IMR-90 (cell line): ENCODE measurements at regions not wholly inside any gene's neighbourhood (a gene's known extent, or its start where the extent isn't known, plus 50 kb on each side); places are given as distances from the start of the nearest gene placed in this dataset.

ENCODE experiments used
- ATAC-seq: fragments of 200-7000 bp; cut with Tn5 transposase; 2 replicates; pipeline ENCODE4 v1.9.1; 2020; ENCODE audit warnings: low read depth, mild to moderate bottlenecking, moderate library complexity
- BruUV-seq: library from RNA; stranded (reverse); fragments of 400-500 nt; replicated peaks from 2 replicates; lab custom pipeline; 2021; lab: Mats Ljungman, UMichigan
- CTCF ChIA-PET: fragments of 300-600 bp; formaldehyde crosslinking; extraction: SDS; loops from one replicate; lab custom pipeline; 2021; ENCODE audit warnings: antibody characterized with exemption; lab: Yijun Ruan, JAX
- POLR2A ChIA-PET: fragments of 300-600 bp; sonication (Branson Sonifier 250); formaldehyde crosslinking; loops from one replicate; lab custom pipeline; 2022; ENCODE audit warnings: antibody characterized with exemption; ENCODE audit not compliant: unreplicated experiment; lab: Charles Lee
- DNase-seq: peaks from one replicate; pipeline ENCODE4 v3.0.0; 2013
- H2AFZ ChIP-seq: replicated peaks from 2 replicates; pipeline ENCODE3; 2013; ENCODE audit warnings: low read length, mild to moderate bottlenecking; ENCODE audit not compliant: poor library complexity
- H2AK5ac ChIP-seq: 2 replicates; pipeline ENCODE4 v1.6.1; 2013; ENCODE audit warnings: low read depth, low read length, inconsistent platforms
- H2AK9ac ChIP-seq: replicated peaks from 2 replicates; pipeline ENCODE3; 2013; ENCODE audit warnings: mild to moderate bottlenecking, low read depth, low read length, moderate library complexity; ENCODE audit not compliant: poor library complexity
- H2BK120ac ChIP-seq: 2 replicates; pipeline ENCODE4 v1.6.1; 2013; ENCODE audit warnings: low read depth, low read length, inconsistent platforms
- H2BK15ac ChIP-seq: 3 replicates; pipeline ENCODE4 v1.6.1; 2013; ENCODE audit warnings: low read depth, low read length, inconsistent platforms
- H2BK20ac ChIP-seq: 2 replicates; pipeline ENCODE4 v1.6.1; 2013; ENCODE audit warnings: low read depth, mild to moderate bottlenecking, inconsistent platforms, low read length, moderate library complexity
- H2BK5ac ChIP-seq: 2 replicates; pipeline ENCODE4 v1.6.1; 2013; ENCODE audit warnings: mild to moderate bottlenecking, low read depth, low read length, inconsistent platforms; ENCODE audit not compliant: poor library complexity, severe bottlenecking
- H3K14ac ChIP-seq: replicated peaks from 2 replicates; pipeline ENCODE4 v1.6.1; 2013; ENCODE audit warnings: low read depth, low read length, inconsistent platforms
- H3K18ac ChIP-seq: 2 replicates; pipeline ENCODE4 v1.6.1; 2013; ENCODE audit warnings: low read depth, low read length, control low read depth
- H3K23ac ChIP-seq: 2 replicates; pipeline ENCODE4 v1.6.1; 2013; ENCODE audit warnings: low read depth, low read length, inconsistent platforms
- H3K27ac ChIP-seq: 2 replicates; pipeline ENCODE4 v1.5.1; 2013; ENCODE audit warnings: mild to moderate bottlenecking, control low read depth, low read length; ENCODE audit not compliant: insufficient read depth
- H3K27me3 ChIP-seq: 2 replicates; pipeline ENCODE4 v1.6.1; 2013; ENCODE audit warnings: low read length; ENCODE audit not compliant: control insufficient read depth, insufficient read depth
- H3K36me3 ChIP-seq: 2 replicates; pipeline ENCODE4 v1.6.1; 2013; ENCODE audit warnings: low read length, mixed read lengths; ENCODE audit not compliant: control insufficient read depth, insufficient read depth
- H3K4ac ChIP-seq: 2 replicates; pipeline ENCODE4 v1.6.1; 2013; ENCODE audit warnings: low read depth, low read length, inconsistent platforms
- H3K4me1 ChIP-seq: 2 replicates; pipeline ENCODE4 v1.6.1; 2013; ENCODE audit warnings: low read length, mixed read lengths; ENCODE audit not compliant: control insufficient read depth, insufficient read depth
- H3K4me2 ChIP-seq: 2 replicates; pipeline ENCODE4 v1.6.1; 2013; ENCODE audit warnings: low read depth, mild to moderate bottlenecking, control low read depth, low read length, moderate library complexity
- H3K4me3 ChIP-seq: 2 replicates; pipeline ENCODE4 v1.5.1; 2013; ENCODE audit warnings: low read depth, mild to moderate bottlenecking, control low read depth, low read length, moderate library complexity; ENCODE audit not compliant: insufficient read depth
- H3K56ac ChIP-seq: 2 replicates; pipeline ENCODE4 v1.6.1; 2013; ENCODE audit warnings: low read length, inconsistent platforms; ENCODE audit not compliant: insufficient read depth; ENCODE audit errors: extremely low read depth
- H3K79me1 ChIP-seq, 2 experiments: 2 replicates each; pipeline ENCODE4 v1.6.1; 2013; ENCODE audit warnings: low read length in 2 of 2, inconsistent platforms in 1 of 2, low read depth in 1 of 2
- H3K9ac ChIP-seq: 2 replicates; pipeline ENCODE4 v1.6.1; 2013; ENCODE audit warnings: low read depth, low read length, control low read depth
- H3K9me1 ChIP-seq: 2 replicates; pipeline ENCODE4 v1.6.1; 2013; ENCODE audit warnings: low read length, inconsistent platforms; ENCODE audit not compliant: insufficient read depth
- H3K9me3 ChIP-seq: 2 replicates; pipeline ENCODE4 v1.6.1; 2013; ENCODE audit warnings: low read length; ENCODE audit not compliant: control insufficient read depth, insufficient read depth
- H4K20me1 ChIP-seq: 2 replicates; pipeline ENCODE4 v1.6.1; 2013; ENCODE audit warnings: low read length, inconsistent platforms; ENCODE audit not compliant: insufficient read depth
- H4K5ac ChIP-seq: 2 replicates; pipeline ENCODE4 v1.6.1; 2013; ENCODE audit warnings: mild to moderate bottlenecking, low read depth, low read length, control low read depth
- H4K8ac ChIP-seq, 2 experiments: 2 replicates each; pipeline ENCODE4 v1.6.1; 2013; ENCODE audit warnings: low read depth in 2 of 2, low read length in 2 of 2, control low read depth in 1 of 2, inconsistent platforms in 1 of 2
- H4K91ac ChIP-seq: 2 replicates; pipeline ENCODE4 v1.6.1; 2013; ENCODE audit warnings: low read depth, low read length, inconsistent platforms; ENCODE audit not compliant: insufficient read depth
- BHLHE40 ChIP-seq: fragments of 150-350 bp; IDR thresholded peaks from 2 replicates; pipeline ENCODE4 v1.6.1; 2016; ENCODE audit warnings: mild to moderate bottlenecking, low read depth, low read length
- CEBPB ChIP-seq: IDR thresholded peaks from 2 replicates; pipeline ENCODE4 v1.6.1; 2012; ENCODE audit warnings: low read depth, low read length, improper control_type of control experiment
- CHD1 ChIP-seq: IDR thresholded peaks from 2 replicates; pipeline ENCODE4 v1.6.1; 2012; ENCODE audit warnings: low read depth, low read length, improper control_type of control experiment
- FOS ChIP-seq: fragments of 150-350 bp; IDR thresholded peaks from 2 replicates; pipeline ENCODE4 v1.6.1; 2016; ENCODE audit warnings: low read depth, low read length
- MAFK ChIP-seq: IDR thresholded peaks from 2 replicates; pipeline ENCODE4 v1.6.1; 2012; ENCODE audit warnings: low read depth, low read length, improper control_type of control experiment
- MAZ ChIP-seq: IDR thresholded peaks from 2 replicates; pipeline ENCODE4 v1.6.1; 2012; ENCODE audit warnings: low read depth, mild to moderate bottlenecking, low read length, improper control_type of control experiment, moderate library complexity, borderline replicate concordance
- MXI1 ChIP-seq: IDR thresholded peaks from 2 replicates; pipeline ENCODE4 v1.6.1; 2012; ENCODE audit warnings: low read depth, mild to moderate bottlenecking, low read length, moderate library complexity, borderline replicate concordance
- NFE2L2 ChIP-seq: fragments of 150-350 bp; IDR thresholded peaks from 2 replicates; pipeline ENCODE4 v1.6.1; 2016; ENCODE audit warnings: low read depth, mild to moderate bottlenecking, low read length
- POLR2A ChIP-seq: IDR thresholded peaks from 2 replicates; pipeline ENCODE4 v1.6.1; 2012; ENCODE audit warnings: mild to moderate bottlenecking, low read depth, low read length
- RAD21 ChIP-seq: IDR thresholded peaks from 2 replicates; pipeline ENCODE4 v1.6.1; 2012; ENCODE audit warnings: low read length, improper control_type of control experiment
- RCOR1 ChIP-seq: IDR thresholded peaks from 2 replicates; pipeline ENCODE4 v1.6.1; 2012; ENCODE audit warnings: mild to moderate bottlenecking, low read length, improper control_type of control experiment; ENCODE audit not compliant: insufficient replicate concordance
- RFX5 ChIP-seq: IDR thresholded peaks from 2 replicates; pipeline ENCODE4 v1.8.0; 2012; ENCODE audit warnings: low read depth, mild to moderate bottlenecking, low read length, moderate library complexity
- SMC3 ChIP-seq: fragments of 150-350 bp; IDR thresholded peaks from 2 replicates; pipeline ENCODE4 v1.6.1; 2016; ENCODE audit warnings: low read depth, mild to moderate bottlenecking, antibody characterized with exemption, low read length, moderate library complexity
- WGBS, 2 experiments: methylation state at CpG; one replicate each; pipeline versions ENCODE4 v1.1.5 to v1.1.7; 2013; ENCODE audit warnings: missing lambda C conversion rate in 2 of 2; ENCODE audit not compliant: insufficient read length in 1 of 2; ENCODE audit errors: extremely low coverage in 2 of 2; 5-methylcytosine and 5-hydroxymethylcytosine counted together
- dilution Hi-C: fragments of 300-500 bp; cut with HindIII; formaldehyde crosslinking; loops from one replicate; pipeline ENCODE4 v1.14.3; 2018; ENCODE audit warnings: low sequenced_read_pairs; ENCODE audit not compliant: unreplicated experiment
- in situ Hi-C: fragments of 300-500 bp; cut with MboI; formaldehyde crosslinking; loops from 3 replicates; pipeline ENCODE4 v1.14.3; 2019; ENCODE audit warnings: low sequenced_read_pairs, inconsistent platforms, mixed read lengths
- intact Hi-C: fragments of 100-400 bp; cut with micrococcal nuclease; formaldehyde crosslinking; loops from 2 replicates; pipeline ENCODE4 v1.10.0; 2022
- TF ChIP-seq, protein P1 (sequence below): fragments of 150-350 bp; IDR thresholded peaks from 2 replicates; pipeline ENCODE4 v1.6.1; 2017; ENCODE audit warnings: mild to moderate bottlenecking, antibody characterized with exemption, low read length, low read depth
- TF ChIP-seq, protein P2 (sequence below): fragments of 150-350 bp; IDR thresholded peaks from 2 replicates; pipeline ENCODE4 v1.6.1; 2016; ENCODE audit warnings: low read depth, mild to moderate bottlenecking, low read length, moderate library complexity, borderline replicate concordance
- TF ChIP-seq, protein P3 (sequence below): conservative IDR thresholded peaks from 2 replicates; pipeline ENCODE4 v1.5.1; 2012; ENCODE audit warnings: mild to moderate bottlenecking, low read depth, low read length, improper control_type of control experiment

DNA sequence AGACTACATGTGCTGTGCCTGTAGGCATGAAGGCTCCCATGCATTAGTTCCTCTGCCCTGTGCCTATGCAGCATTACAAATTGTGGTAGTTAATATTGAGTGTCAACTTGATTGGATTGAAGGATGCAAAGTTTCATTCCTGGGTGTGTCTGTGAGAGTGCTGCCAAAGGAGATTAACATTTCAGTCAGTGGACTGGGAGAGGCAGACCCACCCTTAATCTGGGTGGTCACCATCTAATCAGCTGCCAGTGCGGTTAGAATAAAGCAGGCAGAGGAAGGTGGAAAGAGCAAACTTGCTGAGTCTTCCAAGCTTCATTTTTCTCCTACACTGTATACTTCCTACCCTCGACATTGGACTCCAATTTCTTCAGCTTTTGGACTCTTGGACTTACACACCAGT, 460.2 kb upstream of the SMIM31 start:
- POLR2A ChIA-PET, result no interaction called here
- dilution Hi-C loops, result no loop called here

More for the DNA sequence above, 460.2 kb upstream of the SMIM31 start:
- H4K8ac ChIP-seq, result no peak overlapping the region
- no peak overlapping the region for H3K18ac ChIP-seq
- no peak overlapping the region for H3K4me3 ChIP-seq
- no peak for TF ChIP-seq MXI1
- TF ChIP-seq, protein P1, sequence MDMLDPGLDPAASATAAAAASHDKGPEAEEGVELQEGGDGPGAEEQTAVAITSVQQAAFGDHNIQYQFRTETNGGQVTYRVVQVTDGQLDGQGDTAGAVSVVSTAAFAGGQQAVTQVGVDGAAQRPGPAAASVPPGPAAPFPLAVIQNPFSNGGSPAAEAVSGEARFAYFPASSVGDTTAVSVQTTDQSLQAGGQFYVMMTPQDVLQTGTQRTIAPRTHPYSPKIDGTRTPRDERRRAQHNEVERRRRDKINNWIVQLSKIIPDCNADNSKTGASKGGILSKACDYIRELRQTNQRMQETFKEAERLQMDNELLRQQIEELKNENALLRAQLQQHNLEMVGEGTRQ, result no peak
- TF ChIP-seq, protein P2, sequence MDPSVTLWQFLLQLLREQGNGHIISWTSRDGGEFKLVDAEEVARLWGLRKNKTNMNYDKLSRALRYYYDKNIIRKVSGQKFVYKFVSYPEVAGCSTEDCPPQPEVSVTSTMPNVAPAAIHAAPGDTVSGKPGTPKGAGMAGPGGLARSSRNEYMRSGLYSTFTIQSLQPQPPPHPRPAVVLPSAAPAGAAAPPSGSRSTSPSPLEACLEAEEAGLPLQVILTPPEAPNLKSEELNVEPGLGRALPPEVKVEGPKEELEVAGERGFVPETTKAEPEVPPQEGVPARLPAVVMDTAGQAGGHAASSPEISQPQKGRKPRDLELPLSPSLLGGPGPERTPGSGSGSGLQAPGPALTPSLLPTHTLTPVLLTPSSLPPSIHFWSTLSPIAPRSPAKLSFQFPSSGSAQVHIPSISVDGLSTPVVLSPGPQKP, result no peak
- no peak for TF ChIP-seq RAD21
- TF ChIP-seq CEBPB, result no peak
- no peak for TF ChIP-seq CHD1
- TF ChIP-seq RCOR1, result no peak
- no peak for TF ChIP-seq BHLHE40
- no peak for TF ChIP-seq FOS
- TF ChIP-seq POLR2A, result no peak
- no peak for TF ChIP-seq SMC3
- no peak for TF ChIP-seq MAFK
- no peak for TF ChIP-seq MAZ
- TF ChIP-seq RFX5, result no peak
- TF ChIP-seq NFE2L2, result no peak
- TF ChIP-seq, protein P3, sequence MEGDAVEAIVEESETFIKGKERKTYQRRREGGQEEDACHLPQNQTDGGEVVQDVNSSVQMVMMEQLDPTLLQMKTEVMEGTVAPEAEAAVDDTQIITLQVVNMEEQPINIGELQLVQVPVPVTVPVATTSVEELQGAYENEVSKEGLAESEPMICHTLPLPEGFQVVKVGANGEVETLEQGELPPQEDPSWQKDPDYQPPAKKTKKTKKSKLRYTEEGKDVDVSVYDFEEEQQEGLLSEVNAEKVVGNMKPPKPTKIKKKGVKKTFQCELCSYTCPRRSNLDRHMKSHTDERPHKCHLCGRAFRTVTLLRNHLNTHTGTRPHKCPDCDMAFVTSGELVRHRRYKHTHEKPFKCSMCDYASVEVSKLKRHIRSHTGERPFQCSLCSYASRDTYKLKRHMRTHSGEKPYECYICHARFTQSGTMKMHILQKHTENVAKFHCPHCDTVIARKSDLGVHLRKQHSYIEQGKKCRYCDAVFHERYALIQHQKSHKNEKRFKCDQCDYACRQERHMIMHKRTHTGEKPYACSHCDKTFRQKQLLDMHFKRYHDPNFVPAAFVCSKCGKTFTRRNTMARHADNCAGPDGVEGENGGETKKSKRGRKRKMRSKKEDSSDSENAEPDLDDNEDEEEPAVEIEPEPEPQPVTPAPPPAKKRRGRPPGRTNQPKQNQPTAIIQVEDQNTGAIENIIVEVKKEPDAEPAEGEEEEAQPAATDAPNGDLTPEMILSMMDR, result no peak
- no peak overlapping the region for H4K5ac ChIP-seq
- H3K56ac ChIP-seq, result no peak overlapping the region
- no peak overlapping the region for H2AK5ac ChIP-seq
- no TSS peak for BruUV-seq
- H2BK120ac ChIP-seq, result no peak overlapping the region
- no peaks in the 10 kb centered on the region for H4K20me1 ChIP-seq
- H3K9me3 ChIP-seq, result no peaks in the 10 kb centered on the region; the same call in 1 of the 2 replicates
- no peaks in the 10 kb centered on the region for H3K4me1 ChIP-seq
- DNase-seq (no peak), ATAC-seq (no peak)
- H3K27me3 ChIP-seq, result no peaks in the 10 kb centered on the region
- H3K4me2 ChIP-seq, result no peak overlapping the region
- WGBS, 2 experiments, result no CpG with 5 or more reads among the region's 2 CpGs
- H3K27ac ChIP-seq, result no peak overlapping the region
- CTCF ChIA-PET, result no interaction called here
- intact Hi-C loops (no loop called here), in situ Hi-C loops (no loop called here)
- H2BK15ac ChIP-seq, result no peak overlapping the region
- no peak overlapping the region for H3K4ac ChIP-seq
- H3K79me1 ChIP-seq, result no peaks in the 10 kb centered on the region
- no peak overlapping the region for H3K23ac ChIP-seq
- H3K14ac ChIP-seq, result no peak overlapping the region
- no peaks in the 10 kb centered on the region for H3K36me3 ChIP-seq
- H2AFZ ChIP-seq, result no peak overlapping the region
- no peaks in the 10 kb centered on the region for H3K9me1 ChIP-seq
- H4K91ac ChIP-seq, result no peak overlapping the region
- no peak overlapping the region for H2BK20ac ChIP-seq
- no peak overlapping the region for H3K9ac ChIP-seq
- no peak overlapping the region for H2AK9ac ChIP-seq
- no peak overlapping the region for H2BK5ac ChIP-seq
